ENCODE measurements at regions not wholly inside any gene's neighbourhood (a gene's known extent, or its start where the extent isn't known, plus 50 kb on each side); places are given as distances from the start of the nearest gene placed in this dataset.

GRCh38 chr9:86821006-86821845 lies 126.1 kb downstream of the GAS1 start:
- no peak overlapping the region for H3K27ac ChIP-seq
- no peak overlapping the region for H3K4me3 ChIP-seq
- 0 out of 2 replicates have a peak, but pooled peaks cover 2% of the 10 kb centered on the region for H3K9me3 ChIP-seq (replicated peaks)
- no peak for DNase-seq (ENCODE audit: low read depth in 1 of 2, low spot score in 2 of 2)
- H3K4me1 ChIP-seq (replicated peaks), result no peaks in the 10 kb centered on the region
- H3K27me3 ChIP-seq (replicated peaks), result no peaks in the 10 kb centered on the region
- H3K36me3 ChIP-seq, result no peaks in the 10 kb centered on the region

GRCh38 chr9:86819552-86819951 lies 127.8 kb downstream of the GAS1 start:
- no peak overlapping the region for H3K27ac ChIP-seq

GRCh38 chr9:86818636-86819035 lies 128.7 kb downstream of the GAS1 start:
- Histone ChIP-seq H3K9me3 (replicated peaks) (0 out of 2 replicates have a peak, but pooled peaks cover 2% of the 10 kb centered on the region), H3K4me1 (replicated peaks) (no peaks in the 10 kb centered on the region), H3K4me3 (no peak overlapping the region), H3K27me3 (replicated peaks) (no peaks in the 10 kb centered on the region), H3K36me3 (no peaks in the 10 kb centered on the region), H3K27ac (no peak overlapping the region)
- DNase-seq (ENCODE audit: low read depth in 1 of 2, low spot score in 2 of 2), result no peak

More at GRCh38 chr9:86819552-86819951, 127.8 kb downstream of the GAS1 start:
- no peaks in the 10 kb centered on the region for H3K27me3 ChIP-seq (replicated peaks)
- no peaks in the 10 kb centered on the region for H3K36me3 ChIP-seq
- DNase-seq (ENCODE audit: low read depth in 1 of 2, low spot score in 2 of 2), result no peak
- H3K4me3 ChIP-seq, result no peak overlapping the region
- H3K4me1 ChIP-seq (replicated peaks), result no peaks in the 10 kb centered on the region
- 0 out of 2 replicates have a peak, but pooled peaks cover 2% of the 10 kb centered on the region for H3K9me3 ChIP-seq (replicated peaks)

- no peaks in the 10 kb centered on the region for H3K27me3 ChIP-seq (replicated peaks)
Measured at GRCh38 chr9:86816868-86817267, 130.4 kb downstream of the GAS1 start.

DNA sequence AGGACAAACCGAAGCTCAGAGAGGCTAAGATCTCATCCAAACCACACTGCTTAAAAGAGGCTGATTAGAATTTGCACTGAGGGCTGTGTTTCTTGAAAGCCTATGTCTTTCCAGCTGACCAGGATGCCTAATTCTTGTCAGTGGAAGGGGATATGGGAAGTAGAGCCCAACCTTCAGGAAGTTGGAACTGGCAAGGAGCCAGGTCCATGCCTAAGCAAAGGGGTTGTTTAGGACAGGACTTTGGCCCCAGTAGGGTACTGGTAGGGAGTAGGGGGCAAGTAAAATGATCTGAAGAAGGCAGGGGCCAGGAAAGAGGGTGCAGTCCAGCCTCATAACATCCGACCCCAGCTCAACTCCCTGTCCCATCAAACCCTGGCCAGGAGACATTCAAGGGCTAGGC lies 130.9 kb downstream of the GAS1 start:
- Histone ChIP-seq H3K36me3 (no peaks in the 10 kb centered on the region), H3K4me3 (no peak overlapping the region), H3K27ac (no peak overlapping the region)

More at GRCh38 chr9:86816868-86817267, 130.4 kb downstream of the GAS1 start:
- no peak for DNase-seq (ENCODE audit: low read depth in 1 of 2, low spot score in 2 of 2)
- no peaks in the 10 kb centered on the region for H3K36me3 ChIP-seq
- H3K27ac ChIP-seq, result no peak overlapping the region
- no peaks in the 10 kb centered on the region for H3K9me3 ChIP-seq (replicated peaks)
- H3K4me3 ChIP-seq, result no peak overlapping the region
- H3K4me1 ChIP-seq (replicated peaks), result no peaks in the 10 kb centered on the region

DNA sequence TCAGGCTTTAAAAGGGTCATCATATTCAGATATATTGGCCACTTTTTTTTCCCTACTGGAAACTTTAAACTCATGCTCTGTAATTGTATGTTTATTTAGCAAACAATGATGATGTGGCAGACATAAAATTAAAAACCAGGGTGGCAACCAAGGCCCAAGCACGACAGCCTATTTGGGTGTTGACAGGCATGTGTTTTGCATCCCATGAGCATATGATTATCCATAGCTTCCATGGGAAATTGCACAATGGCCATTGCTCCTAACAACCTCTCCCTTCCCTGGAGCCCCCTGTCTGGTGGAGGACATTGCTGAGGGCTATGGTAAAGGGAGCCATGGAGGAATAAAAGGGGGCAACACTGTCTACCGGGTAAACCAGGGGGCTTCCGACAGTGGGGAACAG lies 134.7 kb downstream of the GAS1 start:
- no peaks in the 10 kb centered on the region for H3K27me3 ChIP-seq (replicated peaks)
- no peak for DNase-seq (ENCODE audit: low read depth in 1 of 2, low spot score in 2 of 2)
- no peaks in the 10 kb centered on the region for H3K4me1 ChIP-seq (replicated peaks)

More for the DNA sequence above, 130.9 kb downstream of the GAS1 start:
- Histone ChIP-seq H3K27me3 (replicated peaks) (no peaks in the 10 kb centered on the region), H3K4me1 (replicated peaks) (no peaks in the 10 kb centered on the region), H3K9me3 (replicated peaks) (no peaks in the 10 kb centered on the region)
- no peak for DNase-seq (ENCODE audit: low read depth in 1 of 2, low spot score in 2 of 2)

DNA sequence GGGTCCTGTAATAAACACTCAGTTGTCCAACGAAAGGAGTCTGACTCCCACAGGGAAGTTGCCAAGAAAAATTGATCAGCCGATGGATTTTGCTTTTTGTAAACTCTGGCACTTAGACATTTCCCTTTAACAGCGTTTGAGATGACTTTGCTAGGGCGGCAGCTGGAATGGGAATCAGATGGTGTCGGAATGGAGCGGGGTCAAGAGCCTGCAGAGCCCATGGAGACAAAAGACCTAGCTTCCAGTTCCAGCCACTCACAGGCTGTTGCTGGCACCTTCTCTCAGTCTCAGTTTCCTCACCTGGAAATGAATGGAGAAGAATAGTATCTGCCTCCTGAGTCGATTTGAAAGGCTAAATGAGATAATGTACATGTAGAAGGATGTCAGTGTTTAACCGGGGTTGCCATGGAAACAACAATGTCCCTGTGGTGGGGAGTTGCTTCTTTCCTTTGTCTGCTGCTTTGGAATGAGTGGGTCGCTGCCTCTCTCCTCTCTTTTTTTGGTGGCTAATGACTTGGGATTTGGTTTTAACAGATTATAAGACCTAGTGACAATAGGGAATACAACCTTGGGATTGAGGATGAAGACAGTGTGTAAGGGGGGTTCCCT lies 137.4 kb downstream of the GAS1 start:
- Histone ChIP-seq H3K9me3 (replicated peaks) (no peaks in the 10 kb centered on the region), H3K4me3 (no peak overlapping the region), H3K4me1 (replicated peaks) (peaks cover 4% of the 10 kb centered on the region), H3K27ac (no peak overlapping the region), H3K27me3 (replicated peaks) (no peaks in the 10 kb centered on the region), H3K36me3 (no peaks in the 10 kb centered on the region)
- no peak for DNase-seq (ENCODE audit: low read depth in 1 of 2, low spot score in 2 of 2)

More for the DNA sequence above, 134.7 kb downstream of the GAS1 start:
- Histone ChIP-seq H3K9me3 (replicated peaks) (no peaks in the 10 kb centered on the region), H3K27ac (no peak overlapping the region), H3K36me3 (no peaks in the 10 kb centered on the region), H3K4me3 (no peak overlapping the region)

GRCh38 chr9:86809151-86809550 lies 138.2 kb downstream of the GAS1 start:
- Histone ChIP-seq H3K27me3 (replicated peaks) (no peaks in the 10 kb centered on the region), H3K36me3 (no peaks in the 10 kb centered on the region), H3K4me1 (replicated peaks) (peaks cover 4% of the 10 kb centered on the region), H3K27ac (no peak overlapping the region), H3K9me3 (replicated peaks) (no peaks in the 10 kb centered on the region), H3K4me3 (no peak overlapping the region)
- no peak for DNase-seq (ENCODE audit: low read depth in 1 of 2, low spot score in 2 of 2)

DNA sequence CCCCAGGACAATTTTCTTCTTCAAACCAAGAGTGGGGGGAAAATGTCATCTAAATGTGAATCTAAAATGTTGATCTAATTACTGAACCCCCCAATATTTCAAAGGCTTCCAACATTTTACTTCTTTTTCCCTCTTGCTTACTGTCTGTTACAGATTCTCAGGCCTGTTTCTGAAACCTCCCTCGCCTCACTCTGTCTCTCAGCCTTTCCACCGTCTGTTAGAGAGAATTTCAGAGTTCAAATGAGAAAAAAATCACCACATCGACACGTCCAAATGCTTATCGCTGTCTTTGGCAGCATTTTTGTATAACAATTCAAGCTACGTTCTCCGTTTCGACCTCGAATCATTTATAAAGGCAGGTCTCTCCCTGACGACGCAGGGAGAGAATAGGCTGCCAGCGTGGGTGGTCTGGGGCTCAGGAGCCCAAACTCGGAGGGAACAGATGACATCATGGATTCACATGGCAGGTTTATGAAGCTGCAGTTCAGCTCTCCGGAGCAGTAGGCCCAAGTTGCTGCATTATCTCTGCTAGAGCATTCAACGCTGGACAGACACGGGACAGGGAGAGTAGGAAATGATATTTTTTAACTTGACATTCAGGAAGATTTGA lies 139.8 kb downstream of the GAS1 start:
- DNase-seq (ENCODE audit: low read depth in 1 of 2, low spot score in 2 of 2), result peak; percentile 49 to 69
- 0 out of 2 replicates have a peak overlapping the region, but pooled peaks have one; percentile 20 for H3K27ac ChIP-seq

DNA sequence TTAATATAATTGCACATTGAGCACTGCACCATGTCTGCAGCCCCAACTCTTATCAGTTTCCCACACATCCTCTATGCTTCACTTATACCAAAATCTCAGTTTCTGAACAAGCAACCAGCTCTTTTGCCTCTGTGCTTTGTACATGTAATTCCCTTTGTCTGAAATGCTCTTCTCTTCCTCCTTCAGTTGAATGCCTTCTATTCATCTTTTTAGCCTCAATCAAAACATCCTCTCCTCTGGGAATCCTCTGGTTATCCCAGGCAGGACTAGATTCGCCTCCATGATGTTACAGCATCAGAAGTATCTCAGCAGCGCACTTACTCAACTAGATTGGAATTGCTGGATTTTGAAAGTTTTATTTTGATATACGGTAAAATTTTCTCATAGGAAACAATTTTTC lies 143.3 kb downstream of the GAS1 start:
- no peak overlapping the region for H3K27ac ChIP-seq
- no peaks in the 10 kb centered on the region for H3K9me3 ChIP-seq (replicated peaks)
- H3K36me3 ChIP-seq, result no peaks in the 10 kb centered on the region
- no peak overlapping the region for H3K4me3 ChIP-seq
- peaks cover 4% of the 10 kb centered on the region for H3K4me1 ChIP-seq (replicated peaks)
- no peaks in the 10 kb centered on the region for H3K27me3 ChIP-seq (replicated peaks)
- DNase-seq (ENCODE audit: low read depth in 1 of 2, low spot score in 2 of 2), result no peak

More for the DNA sequence above, 139.8 kb downstream of the GAS1 start:
- H3K9me3 ChIP-seq (replicated peaks), result no peaks in the 10 kb centered on the region
- peaks cover 4% of the 10 kb centered on the region for H3K4me1 ChIP-seq (replicated peaks)
- no peaks in the 10 kb centered on the region for H3K36me3 ChIP-seq
- H3K4me3 ChIP-seq, result no peak overlapping the region
- no peaks in the 10 kb centered on the region for H3K27me3 ChIP-seq (replicated peaks)

DNA sequence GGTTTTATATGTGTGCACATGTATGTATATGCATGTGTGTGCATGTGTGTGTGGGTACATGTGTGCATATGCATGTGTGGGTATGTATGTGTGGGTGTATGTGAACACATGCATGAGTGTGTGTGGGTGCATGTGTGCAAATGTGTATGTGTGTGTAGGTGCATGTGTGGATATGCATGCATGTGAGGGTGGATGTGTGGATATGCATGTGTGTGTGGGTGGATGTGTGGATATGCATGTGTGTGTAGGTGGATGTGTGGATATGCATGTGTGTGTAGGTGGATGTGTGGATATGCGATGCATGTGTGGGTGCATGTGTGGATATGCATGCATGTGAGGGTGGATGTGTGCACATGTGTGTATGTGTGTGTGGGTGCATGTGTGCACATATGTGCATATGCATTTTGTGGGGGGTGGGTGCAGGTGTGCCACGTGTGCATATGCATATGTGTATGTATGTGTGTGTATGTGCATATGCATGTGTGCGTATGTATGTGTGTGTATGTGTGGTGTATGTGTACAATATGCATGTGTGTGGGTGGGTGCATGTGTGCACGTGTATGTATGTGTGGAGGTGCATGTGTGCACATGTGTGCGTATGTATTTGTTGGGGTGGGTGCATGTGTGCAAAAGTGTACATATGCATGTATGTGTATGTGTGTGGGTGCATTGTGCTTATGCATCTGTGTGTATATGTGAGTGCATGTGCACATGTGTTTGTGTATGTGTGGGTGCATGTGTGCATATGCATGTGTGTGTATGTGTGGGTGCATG lies 144.2 kb downstream of the GAS1 start:
- no peak for DNase-seq (ENCODE audit: low read depth in 1 of 2, low spot score in 2 of 2)
- Histone ChIP-seq H3K9me3 (replicated peaks) (no peaks in the 10 kb centered on the region), H3K36me3 (no peaks in the 10 kb centered on the region), H3K27ac (no peak overlapping the region), H3K4me1 (replicated peaks) (peaks cover 4% of the 10 kb centered on the region), H3K4me3 (no peak overlapping the region), H3K27me3 (replicated peaks) (no peaks in the 10 kb centered on the region)

GRCh38 chr9:86801246-86801645 lies 146.1 kb downstream of the GAS1 start:
- no peaks in the 10 kb centered on the region for H3K27me3 ChIP-seq (replicated peaks)
- no peak for DNase-seq (ENCODE audit: low read depth in 1 of 2, low spot score in 2 of 2)
- H3K4me1 ChIP-seq (replicated peaks), result no peaks in the 10 kb centered on the region
- H3K36me3 ChIP-seq, result no peaks in the 10 kb centered on the region
- no peak overlapping the region for H3K27ac ChIP-seq
- no peak overlapping the region for H3K4me3 ChIP-seq
- no peaks in the 10 kb centered on the region for H3K9me3 ChIP-seq (replicated peaks)

DNA sequence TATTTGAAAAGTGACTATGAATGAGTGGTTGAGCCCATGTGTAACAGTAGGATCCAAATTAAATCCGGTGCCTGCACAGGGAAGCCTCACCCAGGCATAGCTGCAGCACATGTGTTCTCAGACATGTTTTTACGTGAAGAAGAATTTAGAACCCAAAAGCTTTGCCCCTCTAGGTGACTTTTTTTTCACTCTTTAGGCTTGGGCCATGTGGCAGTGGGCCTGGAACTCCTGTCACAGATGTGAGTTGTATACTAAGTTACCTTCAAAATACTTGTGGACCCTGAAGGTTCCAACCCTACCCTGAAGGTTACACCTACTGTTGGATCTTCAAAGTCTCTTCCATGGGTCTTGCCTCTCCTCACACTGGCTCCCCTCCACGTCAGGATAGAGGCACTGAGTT lies 146.6 kb downstream of the GAS1 start:
- Histone ChIP-seq H3K36me3 (no peaks in the 10 kb centered on the region), H3K9me3 (replicated peaks) (no peaks in the 10 kb centered on the region), H3K27ac (no peak overlapping the region), H3K4me3 (no peak overlapping the region), H3K27me3 (replicated peaks) (no peaks in the 10 kb centered on the region), H3K4me1 (replicated peaks) (no peaks in the 10 kb centered on the region)
- DNase-seq (ENCODE audit: low read depth in 1 of 2, low spot score in 2 of 2), result no peak
